ENCODE measurements at regions not wholly inside any gene's neighbourhood (a gene's known extent, or its start where the extent isn't known, plus 50 kb on each side); places are given as distances from the start of the nearest gene placed in this dataset.

- ChIA-PET SMC1A (ENCODE audit: uncharacterized antibody, unreplicated experiment) (interaction anchor here (0.8 to 1.1 kb wide), 2 partner anchors 9 to 438 kb away, joined by 3 read pairs; no protein-coding TSS in a partner anchor), RAD21 (ENCODE audit: unreplicated experiment) (no interaction called here), POLR2A (no interaction called here), CTCF (no interaction called here)
- intact Hi-C loops (cut with micrococcal nuclease; ENCODE audit: unreplicated experiment) = no loop called here
- H3K4me2 ChIP-seq (ENCODE audit: control insufficient read depth, insufficient read depth) = no peak overlapping the region
- TF ChIP-seq PAX5 (IDR thresholded peaks at IDR 0.05; ENCODE audit: borderline replicate concordance, low read depth, low read length) (no peak), BCL11A (IDR thresholded peaks at IDR 0.05; ENCODE audit: low read depth, low read length) (no peak)
- no peaks in the 10 kb centered on the region; a peak in 1 of 4 replicates for H3K27me3 ChIP-seq (replicated peaks in 1 of 2; ENCODE audit: control insufficient read depth in 2 of 2, insufficient read depth in 2 of 2, low read length in 1 of 2)
- BruUV-seq (replicated peaks) = no TSS peak
- FAIRE-seq (no peak), ATAC-seq (no peak), DNase-seq (ENCODE audit: low read depth, low spot score) (no peak)
- no peak overlapping the region for H3K4me3 ChIP-seq
- H2AFZ ChIP-seq (ENCODE audit: control insufficient read depth, low read depth, low read length) = no peak overlapping the region
- no peaks in the 10 kb centered on the region for H4K20me1 ChIP-seq (ENCODE audit: control insufficient read depth, insufficient read depth)
- in situ Hi-C loops (cut with MboI) = no loop called here
- H3K36me3 ChIP-seq (ENCODE audit: control insufficient read depth in 2 of 2, insufficient read depth in 2 of 2, low read length in 1 of 2) = no peaks in the 10 kb centered on the region
- no peaks in the 10 kb centered on the region for H3K4me1 ChIP-seq (ENCODE audit: control insufficient read depth, insufficient read depth, low read length)
- WGBS (ENCODE audit: insufficient coverage, insufficient replicate concordance, low lambda C conversion rate, missing lambda C conversion rate) = 17% methylated on average over 3 of the region's 3 CpGs
- H3K27ac ChIP-seq (ENCODE audit: control insufficient read depth, insufficient read depth) = no peak overlapping the region
- H3K79me2 ChIP-seq (ENCODE audit: control insufficient read depth, insufficient read depth, low read length) = no peaks in the 10 kb centered on the region
- no peaks in the 10 kb centered on the region for H3K9me3 ChIP-seq (replicated peaks; ENCODE audit: control insufficient read depth, insufficient read depth, low read length)
- H3K9ac ChIP-seq (ENCODE audit: control insufficient read depth, insufficient read depth, low read length) = no peak overlapping the region
Measured at GRCh38 chr6:132132924-132133639, 181.9 kb upstream of the CCN2 start.

GRCh38 chr6:132132422-132132821 is 181.2 kb upstream of the CCN2 start:
- 47% methylated on average over 2 of the region's 2 CpGs for WGBS (ENCODE audit: insufficient coverage, insufficient replicate concordance, low lambda C conversion rate, missing lambda C conversion rate)
- no TSS peak for BruUV-seq (replicated peaks)
- no peaks in the 10 kb centered on the region for H3K36me3 ChIP-seq (ENCODE audit: control insufficient read depth in 2 of 2, insufficient read depth in 2 of 2, low read length in 1 of 2)
- POLR2A ChIA-PET = no interaction called here
- intact Hi-C loops (cut with micrococcal nuclease; ENCODE audit: unreplicated experiment) (no loop called here), in situ Hi-C loops (cut with MboI) (no loop called here)
- no peak for DNase-seq (ENCODE audit: low read depth, low spot score)
- H3K27ac ChIP-seq (ENCODE audit: control insufficient read depth, insufficient read depth) = no peak overlapping the region
- H3K4me2 ChIP-seq (ENCODE audit: control insufficient read depth, insufficient read depth) = no peak overlapping the region
- H3K4me3 ChIP-seq = no peak overlapping the region
- CTCF ChIA-PET = no interaction called here
- H3K27me3 ChIP-seq (replicated peaks in 1 of 2; ENCODE audit: control insufficient read depth in 2 of 2, insufficient read depth in 2 of 2, low read length in 1 of 2) = no peaks in the 10 kb centered on the region; a peak in 1 of 4 replicates
- RAD21 ChIA-PET (ENCODE audit: unreplicated experiment) = no interaction called here
- no peak for ATAC-seq
- H2AFZ ChIP-seq (ENCODE audit: control insufficient read depth, low read depth, low read length) = no peak overlapping the region
- SMC1A ChIA-PET (ENCODE audit: uncharacterized antibody, unreplicated experiment) = no interaction called here
- H3K9ac ChIP-seq (ENCODE audit: control insufficient read depth, insufficient read depth, low read length) = no peak overlapping the region
- TF ChIP-seq POU2F2 (IDR thresholded peaks at IDR 0.05; ENCODE audit: borderline replicate concordance, low read depth, low read length) (no peak), TCF12 (IDR thresholded peaks at IDR 0.05; ENCODE audit: low read depth, low read length) (no peak), CHD2 (IDR thresholded peaks at IDR 0.05; ENCODE audit: borderline replicate concordance, low read depth, low read length) (no peak), NR2C1 (IDR thresholded peaks at IDR 0.05) (no peak)
- no peaks in the 10 kb centered on the region for H3K79me2 ChIP-seq (ENCODE audit: control insufficient read depth, insufficient read depth, low read length)
- no peaks in the 10 kb centered on the region for H4K20me1 ChIP-seq (ENCODE audit: control insufficient read depth, insufficient read depth)
- FAIRE-seq = no peak
- H3K4me1 ChIP-seq (ENCODE audit: control insufficient read depth, insufficient read depth, low read length) = no peaks in the 10 kb centered on the region
- H3K9me3 ChIP-seq (replicated peaks; ENCODE audit: control insufficient read depth, insufficient read depth, low read length) = no peaks in the 10 kb centered on the region

Measured in GM12878 (cell line).